Activated CD4-positive, CD25-positive, alpha-beta regulatory T cell treated with anti-CD3 and anti-CD28 coated beads, Interleukin-2, amount 50 U/mL, for 24 hours (primary cell): ENCODE measurements at regions not wholly inside any gene's neighbourhood (a gene's known extent, or its start where the extent isn't known, plus 50 kb on each side); places are given as distances from the start of the nearest gene placed in this dataset.

ENCODE experiments used
- ATAC-seq, 2 donors: fragments of 150-1000 bp; cut with Tn5 transposase; one replicate each; pipeline ENCODE4 v1.10.0; 2021; ENCODE audit warnings: mild to moderate bottlenecking in 1 of 2, moderate library complexity in 1 of 2

DNA sequence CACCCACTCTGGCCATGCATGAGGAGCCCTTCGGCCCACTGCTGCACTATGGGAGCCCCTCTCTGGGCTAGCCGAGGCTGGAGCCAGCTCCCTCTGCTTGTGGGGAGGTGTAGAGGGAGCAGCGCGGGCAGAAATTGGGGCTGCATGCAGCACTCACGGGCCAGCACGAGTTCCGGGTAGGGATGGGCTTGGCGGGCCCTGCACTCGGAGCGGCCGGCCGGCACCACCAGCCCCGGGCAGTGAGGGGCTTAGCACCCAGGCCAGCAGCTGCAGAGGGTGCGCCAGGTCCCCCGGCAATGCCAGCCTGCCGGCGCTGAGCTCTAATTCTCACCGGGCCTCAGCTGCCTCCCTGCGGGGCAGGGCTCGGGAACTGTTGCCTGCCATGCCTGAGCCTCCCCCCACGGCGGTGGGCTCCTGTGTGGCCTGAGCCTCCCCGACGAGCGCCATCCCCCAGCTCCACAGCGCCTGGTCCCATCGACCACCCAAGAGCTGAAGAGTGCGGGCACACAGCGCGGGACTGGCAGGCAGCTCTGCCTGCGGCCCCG lies 209.0 kb downstream of the LTN1 start:
- no peak for ATAC-seq

DNA sequence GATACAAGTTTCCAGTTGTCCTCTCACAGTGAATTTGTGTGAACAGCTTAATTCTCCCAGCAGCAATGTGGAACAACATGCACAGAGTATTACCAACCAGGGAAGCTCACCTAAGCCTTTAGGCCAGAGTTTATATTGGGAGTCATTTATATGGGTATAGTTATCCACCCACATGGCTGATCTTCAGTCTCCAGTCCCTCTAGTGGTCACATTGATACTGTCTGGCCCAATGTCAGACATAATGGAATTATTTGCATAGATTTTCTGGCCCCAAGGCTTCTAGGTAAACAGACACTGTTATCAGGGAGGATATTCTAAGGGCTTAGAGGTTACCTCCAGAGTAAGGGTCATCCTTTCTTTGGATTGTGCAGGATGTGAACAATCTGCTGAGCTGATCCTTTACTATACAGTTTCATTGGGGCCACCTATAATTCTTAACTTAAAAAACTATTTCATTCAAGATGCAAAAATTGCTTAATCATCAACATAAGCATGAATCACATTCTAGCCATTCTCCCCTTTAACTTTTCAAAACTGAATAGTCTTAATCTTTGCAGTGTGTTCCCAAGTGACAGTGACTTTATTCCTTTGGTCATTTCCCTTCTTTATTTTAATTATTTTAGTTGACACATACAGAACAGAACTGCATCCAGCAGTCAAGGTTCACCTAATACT lies 210.9 kb downstream of the LTN1 start:
- no peak for ATAC-seq

DNA sequence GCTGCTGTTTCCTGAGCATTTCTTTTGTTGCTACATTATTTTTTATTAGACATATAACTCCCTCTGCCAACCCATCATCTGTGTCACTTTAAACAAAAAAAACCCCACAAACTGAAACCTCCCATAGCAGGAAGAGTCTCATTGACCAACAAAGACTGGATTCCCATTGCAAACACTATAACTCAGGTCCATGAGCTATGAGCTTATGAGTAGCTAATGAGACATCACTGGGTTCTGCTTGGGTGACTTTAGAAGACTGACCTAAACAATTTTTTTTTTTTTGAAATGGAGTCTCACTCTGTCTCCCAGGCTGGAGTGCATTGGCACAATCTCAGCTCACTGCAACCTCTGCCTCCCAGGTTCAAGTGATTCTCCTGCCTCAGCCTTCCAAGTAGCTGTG lies 212.8 kb downstream of the LTN1 start:
- ATAC-seq: no peak

DNA sequence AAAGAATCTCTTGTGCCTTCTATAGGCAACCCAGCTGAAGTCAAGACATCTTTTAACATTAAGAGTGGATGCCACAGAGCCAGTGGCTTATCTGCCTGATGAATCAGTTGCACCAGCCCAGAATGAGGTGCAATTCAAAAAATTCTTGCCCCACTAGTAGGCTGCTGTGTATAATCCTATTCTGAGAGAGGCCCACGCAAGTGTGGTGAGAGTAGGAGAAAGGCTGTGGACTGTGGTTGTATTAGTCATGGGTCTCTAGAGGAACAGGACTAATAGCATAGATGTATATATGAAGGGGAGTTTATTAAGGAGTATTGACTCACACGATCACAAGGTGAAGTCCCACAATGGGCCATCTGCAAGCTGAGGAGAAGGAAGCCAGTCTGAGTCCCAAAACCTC lies 216.4 kb downstream of the LTN1 start:
- peak; percentile 81 to 95 for ATAC-seq

DNA sequence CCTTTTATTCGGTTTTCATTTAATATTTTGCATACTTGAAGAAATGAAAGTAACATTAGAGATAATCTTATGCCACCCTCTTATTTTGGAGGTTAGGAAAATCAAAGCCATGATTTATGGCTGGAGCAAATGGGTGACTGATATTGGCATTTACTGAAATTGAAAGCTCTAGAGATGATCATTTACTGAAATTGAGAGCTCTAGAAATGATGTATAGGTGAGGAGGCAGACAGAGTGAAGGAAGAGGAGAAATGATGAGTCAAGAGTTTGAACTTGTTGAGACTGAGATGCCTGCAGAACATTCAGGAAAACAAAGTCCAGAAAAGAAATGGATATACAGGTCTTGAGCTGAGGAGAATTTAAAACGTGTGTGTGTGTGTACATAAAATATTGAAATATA lies 217.6 kb downstream of the LTN1 start:
- peak in 1 of 2 donors; percentile 31 for ATAC-seq

DNA sequence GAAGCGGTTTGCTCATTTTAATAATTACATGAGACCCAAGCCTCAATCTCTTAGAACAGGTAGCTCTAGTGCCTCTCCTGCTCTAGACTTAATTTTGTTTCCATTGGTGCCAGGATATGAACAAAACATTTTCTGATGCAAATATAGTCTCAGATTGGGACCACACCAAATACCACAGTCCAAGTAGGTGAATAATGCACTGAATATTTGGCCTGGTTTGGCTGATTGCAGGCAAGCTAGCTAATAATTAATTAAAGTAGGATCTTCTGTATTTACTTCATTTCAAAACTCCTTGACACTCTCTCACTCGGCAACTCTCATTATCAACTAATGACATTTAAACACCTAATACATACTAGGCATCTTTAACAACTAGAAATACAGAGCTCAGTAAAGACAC lies 219.6 kb downstream of the LTN1 start:
- no peak for ATAC-seq

DNA sequence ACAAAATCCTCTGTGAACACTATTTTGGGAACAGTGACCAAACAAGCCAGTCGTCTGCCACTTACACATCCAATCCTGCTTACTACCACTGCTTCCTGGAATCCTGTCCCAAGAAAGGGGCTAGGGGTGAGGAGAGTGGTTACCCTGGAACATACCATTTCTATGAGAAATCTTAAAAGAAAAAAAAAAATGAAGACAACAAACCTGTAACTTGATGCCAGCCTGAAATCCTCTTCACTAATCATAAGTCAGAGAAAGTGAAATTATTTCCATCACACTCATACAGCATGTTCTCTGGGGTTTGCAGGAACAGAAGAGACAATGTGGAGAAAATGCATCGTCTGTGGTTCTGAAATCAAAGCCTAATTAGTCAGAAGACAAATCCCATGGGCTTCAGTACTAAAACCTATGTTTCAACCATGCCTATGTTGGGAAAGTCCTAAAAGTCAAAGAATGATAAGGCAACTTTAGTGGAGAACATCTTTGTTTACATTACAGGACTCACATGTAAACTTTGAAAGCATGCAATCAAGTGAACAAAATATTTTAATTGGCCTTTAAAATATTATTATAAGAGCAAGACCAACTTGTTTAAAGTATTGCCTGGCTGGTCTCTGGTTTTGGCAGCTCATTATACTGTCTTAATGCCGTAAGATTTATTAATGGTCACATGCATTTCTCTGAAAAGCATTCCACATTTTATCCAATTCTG lies 220.7 kb downstream of the LTN1 start:
- ATAC-seq: no peak

DNA sequence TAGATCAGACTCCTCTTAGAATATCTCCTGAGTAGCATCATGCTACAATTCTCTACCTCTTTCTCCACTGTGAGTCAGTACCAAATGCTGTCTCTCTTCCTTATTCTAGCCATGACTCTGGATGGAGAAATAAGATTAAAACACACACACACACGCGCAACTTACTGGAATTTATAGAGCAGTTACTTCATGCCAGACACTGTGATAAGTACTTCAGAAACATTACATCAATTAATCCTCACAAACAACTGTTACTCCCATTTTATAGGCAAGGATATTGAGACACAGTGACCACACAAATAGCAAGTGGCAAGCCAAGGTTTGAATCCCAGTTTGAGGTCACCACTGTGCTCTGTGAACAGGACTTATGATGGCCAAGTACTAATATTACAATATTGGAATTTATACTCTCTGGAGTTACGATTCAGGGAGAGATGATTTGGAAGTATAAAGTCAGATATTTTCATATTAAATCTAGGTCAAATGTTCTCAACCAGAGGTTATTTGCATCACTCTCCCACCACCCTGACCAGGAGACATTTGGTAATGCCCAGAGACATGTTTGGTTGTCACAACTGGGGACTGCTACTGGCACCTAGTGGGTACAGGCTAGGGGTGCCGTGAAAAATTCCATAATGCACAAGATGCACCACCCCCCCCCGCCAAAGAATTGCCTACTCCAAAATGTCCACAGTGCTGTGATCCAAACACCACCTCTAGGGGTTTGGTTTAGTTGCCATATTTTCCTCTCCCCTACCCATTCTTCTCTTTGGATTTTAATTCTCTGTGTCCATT lies 221.6 kb downstream of the LTN1 start:
- ATAC-seq: no peak

DNA sequence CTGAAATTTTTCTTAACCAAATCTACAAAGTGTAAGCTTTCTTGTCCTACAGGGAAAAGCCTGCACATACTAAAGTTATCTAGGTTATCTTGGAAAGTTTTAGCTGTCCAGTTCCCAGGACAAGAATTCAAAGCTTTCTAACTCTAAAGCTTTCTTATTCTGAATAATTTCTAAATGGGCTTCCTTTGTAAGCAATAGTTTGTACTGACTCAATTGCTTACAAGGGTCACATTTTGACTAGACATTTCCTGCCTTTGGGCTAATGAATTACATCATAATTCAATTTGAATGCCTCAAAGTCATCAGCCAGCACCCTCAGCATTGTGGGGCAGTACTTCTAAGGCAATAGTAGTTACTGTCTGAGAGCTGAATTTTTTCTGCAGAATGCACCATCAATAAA lies 223.0 kb downstream of the LTN1 start:
- peak; percentile 52 to 76 for ATAC-seq

DNA sequence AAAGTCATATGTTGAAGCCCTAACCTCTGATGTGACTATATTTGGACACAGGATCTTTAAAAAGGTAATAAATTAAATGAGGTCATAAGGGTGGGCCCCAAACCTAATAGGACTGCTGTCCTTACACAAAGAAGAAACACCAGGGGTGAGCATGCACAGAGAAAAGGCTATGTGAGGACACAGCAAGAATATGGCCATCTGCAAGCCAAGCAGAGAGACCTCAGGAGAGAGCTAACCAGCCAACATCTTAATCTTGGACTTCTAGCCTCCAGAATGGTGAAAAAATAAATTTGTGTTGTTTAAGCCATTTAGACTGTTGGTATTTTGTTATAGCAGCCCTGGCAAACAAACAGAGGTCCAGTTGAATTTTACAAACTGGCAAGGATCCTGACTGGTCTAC lies 223.9 kb downstream of the LTN1 start:
- ATAC-seq: no peak

DNA sequence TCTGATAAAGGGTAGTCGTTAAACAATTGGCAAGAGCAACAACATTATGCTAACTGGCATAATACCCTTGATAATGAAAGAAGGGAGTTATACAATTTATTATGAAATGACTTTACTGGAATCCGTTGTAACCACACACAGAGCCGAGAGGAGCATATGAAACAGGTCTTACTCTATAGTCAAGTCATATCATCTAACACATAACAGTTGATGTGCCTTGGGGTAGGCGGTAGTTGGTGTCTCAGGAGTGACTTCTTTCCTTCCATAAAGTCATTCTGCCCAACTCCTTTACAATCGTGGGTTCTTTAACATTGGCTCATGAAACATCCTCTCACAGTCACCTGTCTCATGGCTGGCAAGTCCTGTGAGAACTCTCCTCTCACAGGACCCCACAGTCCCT lies 225.2 kb downstream of the LTN1 start:
- peak; percentile 68 to 71 for ATAC-seq

DNA sequence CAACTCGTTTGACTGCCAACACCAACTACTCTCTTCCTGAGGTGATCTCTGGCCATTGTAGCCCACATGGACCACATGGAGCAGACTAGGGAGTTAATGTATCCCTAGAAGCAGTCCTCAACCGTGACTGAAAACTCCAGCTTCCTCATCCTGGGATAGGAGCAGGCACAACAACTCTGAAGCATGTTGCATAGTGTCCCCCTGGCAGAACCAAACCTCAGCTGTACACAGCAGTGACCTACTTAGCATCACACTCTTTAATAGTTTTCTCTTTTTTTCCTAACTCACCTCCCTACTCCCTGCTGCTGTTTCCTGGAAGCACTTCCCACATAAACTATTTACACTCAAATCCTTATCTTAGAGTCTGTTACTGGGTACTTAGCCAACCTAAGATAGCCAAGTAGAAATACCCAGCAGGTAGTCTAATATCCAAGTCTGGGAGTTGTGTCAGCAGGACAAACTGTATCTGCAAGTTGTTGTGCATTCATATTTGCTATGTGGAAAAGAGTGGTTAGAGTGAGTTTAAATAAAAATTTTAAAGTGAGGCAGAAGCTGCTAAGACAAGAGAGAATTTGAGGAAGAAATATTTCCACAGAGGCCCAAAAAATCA lies 228.8 kb downstream of the LTN1 start:
- no peak for ATAC-seq

DNA sequence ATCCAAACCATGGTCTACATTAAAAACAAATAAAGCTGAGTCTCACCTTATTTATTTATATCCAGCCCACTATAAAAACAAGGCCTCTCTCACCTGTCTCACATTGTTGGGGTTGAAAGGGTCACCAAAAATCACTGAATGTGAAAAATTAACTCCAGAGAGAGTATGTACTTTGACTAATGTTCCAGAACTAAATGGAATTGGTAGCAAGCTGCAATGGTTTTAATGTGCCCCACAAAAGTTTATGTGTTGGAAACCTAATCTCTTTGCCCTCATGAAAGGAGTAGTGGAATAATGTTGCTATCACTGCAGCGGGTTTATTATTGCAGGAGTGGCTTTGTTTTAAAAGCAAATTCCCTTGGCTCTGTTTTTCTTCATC lies 230.3 kb downstream of the LTN1 start:
- no peak for ATAC-seq

DNA sequence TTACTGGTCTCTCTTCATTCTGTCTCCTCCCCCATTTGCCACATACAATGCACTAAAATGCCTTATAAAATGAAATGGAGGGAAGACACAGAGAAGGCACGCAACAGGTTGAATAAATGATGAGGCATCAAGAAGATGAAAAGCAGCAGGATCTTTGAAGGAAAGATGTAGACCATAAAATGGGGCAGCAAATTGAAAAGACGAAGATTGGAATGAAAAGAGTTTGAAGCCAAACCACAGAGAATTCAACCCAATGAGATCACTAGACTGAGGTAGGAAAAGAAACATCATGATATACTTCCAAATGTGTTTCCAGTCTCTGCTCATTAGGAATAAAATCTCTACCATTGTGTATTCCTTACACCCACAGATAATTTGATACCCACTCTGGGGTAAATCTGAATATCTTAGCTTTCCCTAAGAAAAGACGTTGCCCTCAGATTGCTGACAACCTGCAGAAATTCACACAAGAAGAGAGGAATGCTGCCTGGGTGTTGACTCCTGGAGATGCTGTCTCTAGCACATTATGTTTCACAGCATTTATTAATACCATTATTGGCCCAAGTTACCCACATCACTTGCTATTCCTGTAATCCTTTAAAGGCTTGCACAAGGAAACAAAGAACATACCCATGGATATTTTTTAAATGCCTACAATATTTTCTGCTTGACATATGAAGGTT lies 230.9 kb downstream of the LTN1 start:
- ATAC-seq: no peak

DNA sequence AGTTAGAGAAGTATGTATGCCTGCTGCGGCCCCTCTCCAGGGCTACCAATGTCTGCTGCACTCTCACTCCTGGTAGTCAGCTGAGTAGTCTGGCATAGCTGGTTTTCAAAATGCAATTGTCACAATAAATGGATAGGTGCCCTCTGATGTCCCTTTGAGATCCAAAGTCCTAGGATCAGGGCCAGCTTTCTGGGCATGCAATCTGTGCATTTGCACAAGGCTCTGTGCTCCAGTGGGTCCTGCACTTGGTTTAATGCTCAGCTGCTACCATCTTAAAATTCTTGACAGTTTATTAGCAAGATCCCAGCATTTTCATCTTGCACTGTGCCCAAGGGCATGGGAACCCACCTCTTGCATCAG lies 233.8 kb downstream of the LTN1 start:
- ATAC-seq: no peak

DNA sequence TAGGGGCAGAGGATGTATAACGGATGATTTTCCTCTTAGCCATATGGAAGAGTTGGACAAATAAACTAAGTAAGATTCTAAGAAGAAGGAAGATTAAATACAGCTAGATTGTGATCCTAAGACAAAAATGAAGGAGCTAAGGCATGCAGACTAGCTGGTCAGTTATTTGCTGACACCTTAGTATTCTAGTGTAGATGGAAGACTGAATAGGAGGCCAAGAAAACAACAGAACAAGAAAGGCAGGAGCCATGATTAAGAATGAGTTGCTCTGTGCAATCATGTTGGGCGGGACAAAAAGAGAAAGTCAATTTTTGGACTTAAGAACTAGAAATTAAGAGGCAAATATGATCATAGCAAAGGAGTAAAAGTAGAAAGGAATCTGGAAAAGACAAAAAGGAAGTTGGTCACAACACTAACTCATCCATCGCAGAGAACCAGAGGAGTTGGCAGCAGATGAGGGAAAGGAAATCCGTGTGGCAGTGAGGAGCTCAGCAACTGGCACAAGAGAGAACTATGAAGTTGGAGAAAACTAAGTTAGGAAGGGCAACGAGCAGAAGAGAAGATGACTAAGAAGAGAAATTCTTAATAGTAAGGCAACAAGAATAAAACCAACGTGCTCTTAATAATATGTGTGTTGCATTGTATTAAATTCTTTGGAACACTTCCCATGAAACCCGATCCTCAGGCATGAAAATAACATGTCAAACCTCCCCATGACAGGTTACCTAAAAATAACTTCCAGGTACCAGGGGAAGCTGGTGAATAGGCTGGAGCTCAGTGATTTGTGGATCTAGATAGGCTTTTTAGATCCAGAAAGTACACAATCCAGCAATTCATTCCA lies 234.4 kb downstream of the LTN1 start:
- ATAC-seq: no peak

DNA sequence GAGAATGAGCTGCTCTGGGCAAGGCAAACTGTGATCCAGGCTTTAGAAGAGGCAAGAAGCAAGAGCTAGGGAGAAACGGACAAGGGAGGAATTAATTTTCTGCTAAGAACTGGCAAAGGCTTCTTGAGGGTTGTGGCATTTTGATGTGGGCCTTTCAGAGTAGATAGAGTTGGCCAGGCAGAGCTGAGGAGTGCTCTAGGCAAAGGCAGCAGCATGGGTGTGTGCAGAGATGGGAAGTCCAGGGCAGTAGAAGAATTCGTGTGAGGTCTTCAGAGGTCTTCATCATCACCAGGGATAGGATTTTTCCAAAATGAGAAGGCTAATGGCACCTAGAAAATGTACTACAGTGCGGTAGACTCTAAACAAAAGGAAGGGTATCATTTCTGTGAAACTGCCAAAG lies 237.8 kb downstream of the LTN1 start:
- no peak for ATAC-seq

DNA sequence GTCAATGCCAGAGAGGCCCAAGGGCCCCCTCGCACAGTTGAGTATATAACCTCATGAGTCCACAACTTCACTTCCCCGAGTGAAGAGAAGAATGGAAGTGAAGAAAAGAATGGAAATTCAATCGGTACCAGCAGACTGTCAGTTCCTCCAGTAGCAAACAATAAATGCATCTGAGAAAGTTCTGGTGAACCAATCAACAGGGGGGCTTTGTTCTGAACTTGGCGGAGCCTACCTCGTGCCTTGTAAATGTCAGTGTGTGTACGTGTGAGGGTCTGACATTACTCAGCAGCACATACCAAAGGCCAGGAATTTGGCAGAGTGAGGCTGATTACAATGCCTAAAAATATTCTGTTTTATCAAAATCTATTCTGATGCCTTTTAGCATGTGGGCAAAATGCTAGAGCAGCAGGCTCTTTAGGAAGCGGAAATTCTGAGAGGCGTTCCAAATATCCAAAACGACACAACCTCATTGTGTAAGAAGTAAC lies 238.5 kb downstream of the LTN1 start:
- ATAC-seq: no peak

DNA sequence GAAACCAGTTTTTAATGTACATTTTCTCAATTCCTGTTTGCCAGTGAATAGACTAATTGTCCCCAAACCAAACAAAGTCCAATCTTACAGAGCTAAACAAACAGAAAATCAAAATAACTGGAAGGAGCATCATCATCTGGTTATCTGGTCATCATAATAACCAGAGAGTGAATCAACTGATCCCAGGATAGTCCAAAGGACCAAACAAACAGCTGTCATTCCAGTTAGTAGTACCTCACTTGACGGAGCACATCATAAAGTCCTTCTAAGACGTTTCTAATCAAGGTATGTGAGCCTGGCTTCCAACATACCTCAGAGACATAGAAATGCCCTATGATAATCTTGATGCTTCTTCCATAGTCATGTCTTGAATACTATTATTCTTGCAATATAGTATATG lies 240.5 kb downstream of the LTN1 start:
- ATAC-seq: no peak

DNA sequence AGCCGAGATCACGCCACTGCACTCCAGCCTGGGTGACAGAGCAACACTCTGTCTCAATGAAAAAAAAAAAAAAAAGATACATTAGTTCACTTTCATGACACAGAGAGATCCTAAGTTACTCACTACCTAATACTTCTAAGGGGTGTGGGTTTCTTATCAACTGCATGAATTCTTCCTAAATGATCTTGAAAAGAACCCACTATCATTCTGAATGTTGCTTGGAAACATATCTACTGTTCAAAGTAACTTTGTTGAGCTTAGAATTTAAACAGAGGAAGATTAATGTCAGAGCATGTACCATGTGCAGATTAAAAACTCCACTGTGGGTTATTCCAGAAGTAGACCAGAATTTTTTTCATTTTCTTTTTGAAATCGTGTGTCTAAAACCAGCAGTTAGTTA lies 241.5 kb downstream of the LTN1 start:
- ATAC-seq: no peak

DNA sequence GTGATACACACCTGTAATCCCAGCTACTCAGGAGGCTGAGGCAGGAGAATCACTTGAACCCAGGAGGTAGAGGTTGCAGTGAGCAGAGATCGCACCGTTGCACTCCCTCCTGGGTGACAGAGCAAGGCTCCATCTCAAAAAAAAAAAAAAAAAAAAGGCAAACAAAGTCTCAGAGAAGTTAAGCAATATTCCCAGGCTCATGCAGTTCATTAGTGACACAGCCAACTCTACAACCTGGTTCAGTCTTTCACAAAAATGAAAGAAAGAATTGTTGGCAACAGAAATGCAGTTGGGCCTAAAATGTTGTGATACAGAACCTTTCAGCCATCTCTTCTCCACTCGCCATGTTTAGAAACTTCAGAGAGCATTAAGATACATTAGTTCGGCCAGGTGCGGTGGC lies 242.1 kb downstream of the LTN1 start:
- ATAC-seq: no peak

DNA sequence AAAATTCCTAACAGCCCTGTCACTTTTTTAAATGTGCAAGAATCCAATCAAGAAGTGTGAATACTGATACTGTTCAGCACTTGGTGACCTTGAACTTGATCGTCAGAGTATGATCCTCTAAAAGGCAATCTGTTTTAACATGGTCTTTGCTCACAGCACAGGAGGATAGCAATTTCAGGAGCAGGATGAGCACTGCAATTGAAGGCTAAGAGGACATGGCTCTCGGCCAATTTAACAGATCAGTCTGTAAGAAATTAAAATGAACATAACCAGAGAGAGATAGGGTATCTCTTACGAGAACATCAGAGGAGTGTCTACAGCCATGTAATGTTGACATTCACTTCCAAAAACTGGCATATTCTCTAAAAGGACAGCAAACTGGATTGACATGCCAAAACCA lies 243.1 kb downstream of the LTN1 start:
- no peak for ATAC-seq
